ENCODE measurements at regions not wholly inside any gene's neighbourhood (a gene's known extent, or its start where the extent isn't known, plus 50 kb on each side); places are given as distances from the start of the nearest gene placed in this dataset.

DNA sequence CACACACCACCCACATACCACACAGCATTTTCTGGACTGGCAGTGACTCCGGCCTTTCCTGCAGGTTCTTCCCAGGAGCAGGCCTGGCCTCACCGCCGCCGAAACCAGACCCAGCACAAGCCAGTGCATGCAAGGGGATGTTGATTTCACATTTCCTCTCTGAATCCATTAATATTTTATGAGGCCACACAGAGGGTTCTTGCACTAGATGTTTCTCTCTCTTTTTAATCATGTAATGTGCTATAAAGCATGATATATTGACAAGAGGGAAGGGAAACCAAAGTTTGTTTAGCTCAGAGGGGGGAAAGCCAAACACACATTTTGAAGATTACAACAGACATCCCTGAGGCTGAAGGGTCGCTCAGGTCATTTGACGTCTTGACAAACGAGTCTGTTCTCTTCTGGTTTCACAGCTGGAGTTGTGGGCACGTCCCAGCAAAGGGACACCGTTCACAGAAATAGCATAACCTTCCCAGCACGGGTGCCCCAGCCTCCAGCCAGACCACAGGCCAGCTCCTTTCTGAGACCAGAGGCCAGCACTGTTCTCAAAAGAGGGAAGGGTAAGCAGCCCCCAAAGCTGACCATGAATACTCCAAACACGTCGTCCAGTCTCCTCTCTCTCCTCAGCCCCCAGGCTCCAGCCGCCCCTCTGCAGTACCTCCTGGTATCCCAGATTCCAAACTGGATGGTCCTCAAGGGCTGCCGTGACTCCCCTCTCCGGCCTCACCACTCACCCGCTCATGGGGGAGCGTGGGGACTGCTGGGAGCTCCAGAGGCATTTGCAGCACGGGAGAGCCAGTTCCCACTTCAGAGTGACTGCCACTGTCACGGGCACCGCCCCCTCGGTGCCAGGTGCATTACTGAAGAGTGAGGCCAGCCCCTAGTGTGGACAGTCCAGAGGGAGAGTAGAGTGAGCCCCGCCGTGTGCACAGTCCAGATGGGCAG, 340.3 kb upstream of the SALL3 start:
- no peak for DNase-seq

DNA sequence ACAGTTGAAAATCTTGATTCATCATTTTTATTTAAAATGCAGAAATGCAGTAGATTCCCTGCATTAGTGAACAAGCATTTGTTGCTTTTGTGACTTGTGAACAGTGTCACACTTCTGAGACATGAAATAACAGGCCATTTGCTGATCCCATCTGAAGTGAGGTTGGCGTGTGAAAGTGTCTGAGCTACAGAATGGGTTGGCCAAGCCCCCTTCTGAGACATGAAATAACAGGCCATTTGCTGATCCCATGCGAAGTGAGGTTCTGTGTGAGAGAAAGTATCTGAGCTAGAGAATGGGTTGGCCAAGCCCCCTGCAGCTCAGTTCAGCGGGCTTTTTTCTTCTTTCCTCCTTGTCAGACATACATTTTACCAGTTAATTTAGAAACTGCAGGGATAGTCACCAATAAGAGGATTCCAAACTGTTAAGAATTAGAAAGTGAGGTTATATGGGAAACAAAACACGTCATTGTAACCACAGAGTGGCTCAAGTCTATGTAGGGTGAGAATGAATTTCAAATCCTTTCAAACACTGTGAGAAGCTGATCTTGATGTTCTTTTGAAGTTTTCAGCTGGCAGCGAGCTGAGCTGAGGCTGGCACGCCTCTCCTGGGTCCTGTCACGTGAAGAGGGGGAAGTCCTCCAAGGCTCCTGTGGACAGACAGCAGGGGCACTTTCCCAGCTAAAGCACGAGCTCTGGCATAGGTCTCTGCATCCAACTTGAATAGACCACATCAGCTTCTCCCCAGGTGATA, 339.2 kb upstream of the SALL3 start:
- DNase-seq, result no peak

DNA sequence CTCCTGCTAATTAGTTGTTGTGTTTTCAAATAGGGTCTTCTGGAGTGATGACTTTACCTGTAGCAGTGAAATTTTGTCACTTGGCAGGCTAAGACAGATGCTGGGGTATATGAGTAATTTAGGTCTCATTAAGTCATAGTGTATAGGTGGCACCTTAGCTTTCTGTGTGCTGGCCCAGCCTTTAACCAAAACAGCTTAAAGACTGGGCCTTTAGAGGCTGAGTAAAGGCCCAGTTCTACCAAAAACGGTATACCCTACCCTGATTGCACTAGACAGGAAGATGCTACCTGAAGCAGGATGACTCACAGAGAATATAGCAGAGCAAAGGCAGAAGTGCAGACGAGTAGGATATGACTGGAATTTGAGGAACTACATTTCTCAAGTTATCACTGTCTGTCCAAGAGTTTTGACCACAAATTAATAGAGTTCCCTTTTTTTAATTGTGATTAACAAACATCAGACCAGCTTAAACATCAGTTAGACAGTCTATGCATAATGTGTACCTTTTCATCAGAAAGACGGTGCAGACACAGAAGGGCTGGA, 337.9 kb upstream of the SALL3 start:
- no peak for DNase-seq

DNA sequence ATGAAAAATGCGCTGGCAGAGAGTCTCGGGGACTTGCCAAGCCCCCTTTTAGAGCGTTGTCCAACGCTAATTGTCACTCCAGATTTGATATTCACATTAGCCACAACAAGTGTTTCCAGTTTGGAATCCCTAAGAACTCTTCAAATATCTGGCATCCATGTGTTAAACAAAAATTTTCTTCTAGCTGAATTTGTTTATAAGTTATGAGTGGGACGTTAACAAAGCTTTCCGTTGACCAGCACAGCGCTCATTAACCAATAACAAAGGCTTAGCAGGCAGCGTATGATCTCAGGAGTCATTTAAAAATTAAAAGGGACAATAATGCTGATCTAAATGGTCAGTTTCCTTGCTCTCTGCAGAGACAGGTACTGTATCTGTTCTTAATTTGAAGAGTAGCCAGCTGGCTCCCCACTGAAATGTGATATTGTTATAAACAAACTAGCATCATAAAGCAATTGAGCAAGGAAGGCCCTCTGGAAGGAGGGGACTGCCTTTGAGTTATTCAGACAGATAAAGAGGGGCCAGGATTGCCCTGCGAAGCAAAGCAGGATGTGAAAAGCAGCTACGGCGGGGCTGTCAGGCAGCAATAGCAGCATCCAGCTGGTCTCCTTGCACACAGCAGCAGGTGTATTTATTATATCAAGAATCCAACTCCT, 337.2 kb upstream of the SALL3 start:
- no peak for DNase-seq

DNA sequence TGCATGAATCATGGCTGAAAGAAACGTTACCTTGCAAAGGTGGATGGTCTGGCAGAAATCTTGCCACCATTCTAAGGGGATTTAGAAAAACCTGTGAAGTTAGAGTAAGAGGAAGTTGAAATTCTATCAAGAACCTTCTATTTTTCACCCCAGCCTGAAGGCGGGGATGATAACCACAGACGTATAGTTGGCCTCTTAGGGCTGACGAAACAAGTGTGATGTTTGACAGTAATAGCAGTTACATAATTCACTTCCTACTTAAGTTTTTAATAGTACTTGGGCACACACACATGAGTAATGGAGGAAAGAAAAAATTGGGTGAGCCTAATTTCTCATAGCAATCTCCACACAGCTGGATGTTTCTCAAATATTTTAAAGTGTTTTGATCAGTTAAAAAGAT, 336.6 kb upstream of the SALL3 start:
- no peak for DNase-seq

DNA sequence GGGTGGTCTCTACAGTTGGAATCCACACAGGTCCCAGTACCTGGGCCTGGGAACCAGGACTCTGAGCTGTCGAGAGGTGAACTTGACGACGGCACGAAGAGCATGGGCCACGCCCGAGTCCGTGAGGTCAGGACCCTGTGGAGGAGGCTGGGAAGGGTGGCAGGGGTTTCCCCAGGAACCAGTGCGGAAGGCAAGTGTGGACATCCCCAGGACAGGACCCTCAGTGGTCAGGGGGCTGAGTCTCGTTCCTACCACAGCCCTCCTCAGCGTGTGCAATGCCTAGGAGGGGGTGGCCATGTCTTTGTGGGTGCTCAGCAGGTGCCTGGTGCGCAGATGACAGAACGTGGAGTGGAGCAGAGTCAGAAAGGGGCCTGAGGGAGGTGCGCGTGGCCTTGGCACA, 335.6 kb upstream of the SALL3 start:
- DNase-seq, result no peak

DNA sequence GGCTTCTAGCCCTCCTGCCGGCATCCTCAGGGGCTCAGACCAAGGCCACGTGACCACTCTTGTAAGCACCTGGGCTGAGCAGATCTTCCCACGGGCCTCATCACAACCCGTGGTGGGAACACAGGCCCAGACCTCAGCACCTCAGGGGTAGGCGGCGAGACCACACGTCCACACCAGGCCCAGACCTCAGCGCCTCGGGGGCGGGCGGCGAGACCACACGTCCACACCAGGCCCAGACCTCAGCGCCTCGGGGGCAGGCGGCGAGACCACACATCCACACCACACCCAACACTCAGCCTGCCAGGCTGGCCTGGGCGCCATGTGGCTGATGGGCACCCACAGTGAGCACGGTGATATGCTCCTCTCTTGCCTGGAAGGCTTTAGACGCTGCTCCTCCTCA, 334.4 kb upstream of the SALL3 start:
- DNase-seq, result no peak

DNA sequence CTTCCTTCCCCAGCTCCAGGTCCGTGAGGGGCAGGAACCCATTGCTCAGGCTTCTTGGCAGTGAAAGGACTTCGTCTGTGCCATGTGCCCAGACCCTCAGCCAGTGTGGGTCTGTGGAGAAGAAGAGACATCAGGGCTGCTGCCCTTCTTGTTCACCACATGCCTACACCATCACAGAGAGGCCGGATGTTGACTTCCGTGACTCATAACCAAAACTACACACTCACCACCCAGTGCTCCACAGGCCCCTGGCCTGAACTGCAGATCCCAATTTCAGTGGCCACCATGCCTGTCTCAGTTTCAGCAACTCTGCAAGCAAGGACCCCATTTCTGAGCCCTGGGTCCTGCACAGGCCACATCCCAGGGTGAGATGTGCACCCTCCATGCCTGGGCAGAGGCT, 332.6 kb upstream of the SALL3 start:
- DNase-seq, result no peak

DNA sequence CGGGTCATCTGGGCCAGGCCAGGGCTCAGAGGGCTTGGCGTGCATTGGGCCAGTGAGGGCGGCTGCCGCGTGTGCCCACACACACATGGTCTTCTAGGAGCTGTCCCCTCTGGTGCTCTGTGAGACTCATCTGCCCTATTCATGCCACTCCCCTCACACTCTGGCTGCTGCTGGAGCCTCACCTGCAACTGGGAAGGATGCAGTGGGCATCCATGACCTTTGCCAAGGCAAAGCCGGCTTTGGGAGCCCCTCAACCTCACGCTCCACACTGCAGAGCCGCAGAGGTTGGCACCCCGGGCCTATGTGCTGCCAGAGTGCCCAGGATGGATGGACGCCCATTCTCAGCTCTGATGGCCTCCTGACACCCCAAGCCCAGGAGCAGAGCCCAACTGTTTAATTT, 330.2 kb upstream of the SALL3 start:
- no peak for DNase-seq

DNA sequence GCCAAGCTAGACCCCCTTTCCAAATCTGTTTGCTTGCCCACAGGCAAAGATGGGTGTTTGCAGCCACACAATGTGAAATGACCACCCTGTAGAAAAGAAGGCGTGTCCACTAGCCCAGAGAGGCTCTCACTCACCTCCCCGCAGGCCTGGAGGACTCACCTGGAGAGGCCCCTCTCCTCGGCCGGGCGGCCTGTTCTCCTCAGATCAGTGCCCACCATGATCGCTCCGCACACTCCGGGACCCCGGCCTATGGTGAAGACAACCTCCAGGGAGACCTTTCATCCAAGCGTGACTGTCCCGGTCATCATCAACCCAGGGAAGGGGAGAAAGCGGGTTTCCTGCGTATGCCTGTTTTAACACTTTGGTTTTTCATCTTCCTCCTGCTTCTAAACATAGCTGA, 328.7 kb upstream of the SALL3 start:
- no peak for DNase-seq

DNA sequence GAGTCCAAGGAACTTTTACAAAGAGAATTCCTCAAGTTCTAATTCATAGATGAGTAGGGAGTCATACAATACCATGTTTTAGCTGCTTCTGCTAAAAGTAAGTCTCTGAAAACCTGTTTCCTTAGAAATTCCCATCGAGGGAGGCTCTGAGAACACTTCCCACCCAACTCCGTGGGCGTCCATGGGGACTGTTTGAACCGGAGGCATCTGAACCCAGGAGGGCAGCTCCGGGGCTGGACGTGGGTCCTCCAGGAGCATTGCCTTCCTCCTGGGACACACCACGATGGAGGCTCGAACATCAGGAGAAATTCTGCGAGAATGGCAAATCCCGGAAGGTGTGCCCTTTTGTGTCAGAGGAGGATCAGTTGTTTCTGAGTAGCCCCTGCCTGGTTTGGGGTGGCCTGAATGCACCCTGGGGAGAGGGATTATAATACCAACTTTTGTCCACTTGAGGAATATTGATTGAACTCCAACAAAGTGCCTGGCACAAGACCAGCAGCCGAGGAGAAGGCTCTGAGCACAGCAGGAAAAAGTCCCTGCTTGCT, 327.5 kb upstream of the SALL3 start:
- no peak for DNase-seq

DNA sequence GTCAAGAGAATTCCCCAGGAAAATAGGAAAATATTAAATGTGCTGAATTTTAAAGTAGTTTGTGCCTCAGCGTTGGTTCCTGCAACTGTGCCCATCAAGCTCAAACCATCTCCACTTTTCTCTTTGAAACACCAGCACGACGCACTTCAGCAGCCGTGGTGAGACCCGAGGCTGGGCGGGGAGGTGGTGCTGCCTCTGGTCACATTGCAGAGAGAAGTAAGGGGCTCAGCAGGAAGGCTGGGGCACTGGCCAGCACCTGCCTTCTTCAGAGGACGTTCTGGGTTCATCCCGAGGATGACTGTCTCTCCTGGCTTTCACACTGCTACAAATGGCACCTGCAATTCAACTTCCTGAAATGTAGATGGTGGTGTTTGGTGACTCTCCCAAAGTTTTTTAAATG, 323.7 kb upstream of the SALL3 start:
- no peak for DNase-seq

DNA sequence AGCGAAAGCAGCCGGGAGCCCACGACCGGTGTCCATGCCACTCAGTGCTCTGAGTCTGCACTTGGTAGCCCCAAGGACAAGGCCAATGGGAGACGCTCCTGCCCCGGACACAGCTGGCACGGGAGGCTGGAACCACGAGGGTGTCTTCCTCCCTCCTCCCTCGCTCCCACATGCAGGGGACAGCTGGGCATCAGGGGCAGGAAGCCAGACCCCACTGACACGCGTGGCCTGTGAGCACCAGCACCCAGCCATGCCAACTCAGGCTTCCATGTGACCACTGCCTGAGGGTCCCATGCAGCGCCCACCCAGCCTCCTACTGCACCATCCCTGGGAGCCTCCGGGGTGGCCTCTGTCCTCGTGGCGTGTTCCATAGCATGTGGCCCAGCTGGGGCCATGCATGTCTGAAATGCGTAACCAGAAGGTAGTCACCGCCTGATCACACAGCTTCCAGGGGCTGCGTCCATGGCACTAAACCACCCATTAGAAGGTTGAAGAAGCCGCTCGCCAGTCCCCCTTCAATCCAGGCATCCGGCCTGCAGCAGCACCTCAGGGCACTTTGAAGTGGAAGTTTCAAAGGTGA, 323.2 kb upstream of the SALL3 start:
- DNase-seq, result no peak

DNA sequence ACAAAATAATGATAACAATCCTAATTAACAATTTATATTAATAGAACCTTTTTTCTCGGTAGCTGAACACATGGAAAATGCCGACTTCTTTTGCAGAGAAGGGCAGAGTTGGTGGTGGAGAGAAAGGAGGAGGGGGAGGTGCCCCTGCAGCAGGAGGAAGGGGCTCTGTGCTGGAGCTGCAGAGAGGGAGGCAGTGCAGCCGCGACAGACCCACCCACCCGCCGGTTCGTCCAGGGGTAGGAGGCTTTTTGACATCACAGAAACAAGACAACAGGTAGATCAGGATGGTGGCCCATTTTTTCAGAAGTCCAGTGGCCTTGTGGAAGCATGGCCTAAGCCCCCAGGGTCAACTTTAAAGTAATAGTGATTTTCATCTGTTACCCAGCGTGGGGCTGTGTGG, 321.1 kb upstream of the SALL3 start:
- DNase-seq, result no peak

DNA sequence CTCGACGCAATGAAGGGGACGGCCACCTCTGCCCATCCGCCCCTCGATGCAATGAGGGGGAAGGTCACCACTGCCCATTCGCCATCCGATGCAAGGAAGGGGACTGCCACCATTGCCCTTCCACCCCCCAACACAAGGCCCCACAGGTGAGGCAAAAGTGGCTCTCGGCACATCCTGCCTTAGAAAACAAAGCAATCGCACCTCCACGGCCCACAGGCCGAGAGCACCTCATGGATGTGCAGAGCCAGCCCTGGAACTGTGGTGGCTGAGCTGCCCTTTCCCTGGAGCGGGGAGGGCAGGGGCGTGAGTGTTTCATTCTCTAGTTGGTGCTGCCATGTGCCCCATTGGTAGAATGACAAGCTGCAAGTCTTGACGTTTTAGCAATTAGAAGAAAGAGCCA, 320.6 kb upstream of the SALL3 start:
- no peak for DNase-seq

DNA sequence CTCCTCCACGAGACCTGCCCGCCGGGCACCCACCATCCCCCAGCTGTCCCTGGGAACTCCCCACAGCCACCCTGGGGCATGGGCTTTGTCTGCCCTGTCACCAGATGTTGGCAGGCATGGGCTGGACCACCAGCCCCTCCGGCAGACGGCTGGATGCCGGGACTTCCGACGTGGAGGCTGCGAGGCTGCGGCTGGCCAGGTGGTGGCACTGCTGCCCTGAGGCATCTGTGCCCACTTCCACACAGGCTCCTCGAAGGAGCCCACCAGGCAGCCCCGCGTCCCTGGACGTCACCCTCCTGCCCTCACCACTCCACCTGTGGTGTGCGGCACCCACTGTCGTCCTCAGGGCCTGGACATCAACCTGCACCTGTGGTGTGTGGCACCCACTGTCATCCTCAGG, 319.9 kb upstream of the SALL3 start:
- no peak for DNase-seq

DNA sequence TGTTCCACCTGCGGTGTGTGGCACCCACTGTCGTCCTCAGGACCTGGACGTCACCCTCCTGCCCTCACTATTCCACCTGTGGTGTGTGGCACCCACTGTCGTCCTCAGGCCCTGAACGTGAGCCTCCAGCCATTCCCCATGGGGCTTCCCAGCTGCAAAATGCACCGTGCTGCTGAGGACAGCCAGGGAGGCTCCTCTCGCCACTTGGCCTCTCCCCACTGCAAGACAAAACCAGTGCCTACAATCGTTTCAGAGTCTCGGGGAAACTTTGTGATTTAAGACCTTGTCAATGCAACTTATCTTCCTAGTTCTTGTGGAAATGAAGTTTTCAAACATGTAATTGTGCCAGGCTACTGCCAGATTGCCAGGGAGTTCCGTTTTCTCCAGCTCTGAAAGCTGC, 319.3 kb upstream of the SALL3 start:
- no peak for DNase-seq

DNA sequence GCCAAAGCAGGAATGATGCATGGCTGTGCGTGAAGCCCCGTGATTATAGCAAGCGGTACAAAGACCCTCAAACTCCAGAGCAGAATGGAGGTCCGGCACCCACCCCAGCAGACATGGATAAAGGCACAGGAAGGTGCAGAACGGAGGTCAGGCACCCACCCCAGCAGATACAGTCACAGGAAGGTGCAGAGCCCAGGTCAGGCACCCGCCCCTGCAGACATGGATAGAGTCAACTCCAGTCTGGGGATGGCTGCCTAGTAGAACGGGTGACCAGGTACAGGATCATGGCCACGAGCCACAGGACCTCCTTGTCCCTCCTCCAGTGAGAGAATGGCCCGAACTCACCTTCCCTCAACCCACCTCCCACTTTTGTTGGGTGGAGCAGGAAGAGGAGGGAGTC, 318.3 kb upstream of the SALL3 start:
- no peak for DNase-seq

DNA sequence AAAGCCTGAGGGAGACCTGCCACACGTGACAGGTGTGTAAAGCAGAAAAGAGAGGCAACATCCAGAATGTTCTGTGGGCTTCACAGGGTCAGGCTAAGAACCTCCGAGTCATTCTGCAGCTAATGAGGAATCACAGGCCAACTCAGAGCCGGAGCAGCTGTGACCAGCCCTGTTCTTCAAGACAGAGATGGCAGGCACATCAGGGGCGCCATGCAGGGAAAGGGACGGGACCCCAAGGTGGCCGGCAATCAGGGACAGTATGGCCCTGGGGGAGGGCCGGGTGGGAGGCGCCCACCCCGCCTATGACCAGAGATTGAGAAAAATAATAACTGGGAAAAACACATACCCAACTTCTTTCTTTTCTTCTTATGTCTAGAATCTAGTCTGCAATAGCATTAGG, 316.7 kb upstream of the SALL3 start:
- no peak for DNase-seq

DNA sequence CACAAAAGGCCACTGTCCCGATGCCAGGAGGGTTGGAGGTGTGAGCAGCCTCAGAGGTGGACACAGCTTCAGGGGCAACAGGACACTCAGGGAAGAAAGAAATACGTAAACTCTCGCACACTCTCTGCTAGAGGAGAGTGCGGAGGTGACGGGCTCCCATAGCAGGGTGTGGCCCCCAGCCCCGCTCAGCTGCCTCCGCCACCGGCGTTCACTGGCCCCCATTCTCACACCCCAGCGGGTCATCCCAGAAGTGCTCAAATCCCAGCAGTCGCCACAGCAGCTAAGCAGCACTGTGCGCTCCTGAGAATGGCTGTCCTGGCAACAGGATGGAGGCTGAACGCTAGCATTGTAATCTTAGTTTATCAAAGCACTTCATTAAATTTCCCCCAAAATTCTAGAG, 315.6 kb upstream of the SALL3 start:
- no peak for DNase-seq

DNA sequence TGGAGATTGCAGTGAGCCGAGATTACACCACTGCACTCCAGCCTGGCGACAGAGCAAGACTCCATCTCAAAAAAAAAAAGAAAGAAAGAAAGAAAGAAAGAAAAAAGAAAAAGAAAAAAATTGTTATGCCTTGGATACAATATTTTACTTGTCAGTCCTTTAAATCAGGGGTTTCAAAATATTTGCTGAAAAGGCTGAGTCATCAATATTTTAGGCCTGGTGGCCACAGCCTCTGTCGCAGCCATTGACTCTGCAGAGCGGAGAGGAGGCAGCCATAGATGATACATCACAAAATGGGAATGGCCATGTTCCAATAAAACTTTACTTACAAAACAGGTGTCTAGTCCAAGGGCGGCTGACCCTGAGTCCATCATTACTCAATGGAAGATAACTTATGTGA, 314.8 kb upstream of the SALL3 start:
- no peak for DNase-seq

DNA sequence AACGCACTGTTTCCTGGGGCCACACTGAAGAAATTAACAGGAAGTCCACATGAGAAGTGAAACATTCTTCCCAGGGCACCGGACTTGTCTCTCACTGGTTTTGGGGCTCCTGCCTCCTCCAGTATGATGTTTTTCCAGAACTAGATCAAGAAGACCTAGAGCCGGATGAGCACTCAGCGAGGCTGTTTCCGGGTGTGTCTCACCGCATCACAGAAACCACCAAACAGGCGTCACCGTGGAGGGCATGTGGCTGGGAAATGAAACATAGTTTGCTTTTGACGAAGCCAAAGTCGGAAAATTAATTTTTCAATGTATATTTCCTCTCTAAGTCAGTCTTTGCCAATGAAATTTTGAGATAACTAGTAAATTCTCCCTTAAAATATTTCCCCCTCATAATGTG, 314.0 kb upstream of the SALL3 start:
- DNase-seq, result no peak
